ENCODE measurements at regions not wholly inside any gene's neighbourhood (a gene's known extent, or its start where the extent isn't known, plus 50 kb on each side); places are given as distances from the start of the nearest gene placed in this dataset.

DNA sequence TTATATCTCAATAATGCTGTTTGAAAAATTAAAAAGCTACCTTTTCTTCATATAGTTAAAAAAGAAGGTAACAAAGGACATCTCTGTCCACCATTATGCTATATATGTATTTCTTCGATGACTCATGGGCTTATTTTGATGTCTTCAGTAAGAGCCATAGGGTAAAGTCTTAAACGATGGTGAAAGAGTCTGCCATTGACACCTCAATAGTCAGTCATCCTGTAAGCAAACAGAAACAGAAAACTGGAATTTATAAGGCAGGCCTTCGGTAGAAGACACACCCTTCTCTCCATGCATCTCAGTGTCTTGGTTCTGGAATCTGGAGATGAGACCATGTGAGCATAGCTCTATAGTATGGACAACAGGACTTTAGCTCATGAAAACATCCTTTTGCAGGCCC, 87.0 kb upstream of the ZNF462 start:
- no peak overlapping the region for H3K14ac ChIP-seq (ENCODE audit: insufficient read length)
- H3K18ac ChIP-seq (ENCODE audit: extremely low read depth, low read length): no peak overlapping the region
- H3K4me2 ChIP-seq (ENCODE audit: insufficient read depth in 1 of 2, low read depth in 2 of 2, low read length in 2 of 2): no peak overlapping the region
- no peaks in the 10 kb centered on the region for H4K20me1 ChIP-seq (replicated peaks in 1 of 2; ENCODE audit: control insufficient read depth in 1 of 2, insufficient read depth in 2 of 2, low read length in 2 of 2)
- no peaks in the 10 kb centered on the region for H3K9me3 ChIP-seq (ENCODE audit: insufficient read depth in 2 of 2, low read depth in 1 of 2, low read length in 1 of 2)
- H4K91ac ChIP-seq (replicated peaks; ENCODE audit: insufficient read length, low read length): no peak overlapping the region
- no peak overlapping the region for H2BK20ac ChIP-seq (ENCODE audit: low read length)
- FAIRE-seq (no peak), DNase-seq (ENCODE audit: low read depth in 1 of 2, low spot score in 2 of 2) (no peak)
- no peak overlapping the region for H3K9ac ChIP-seq (replicated peaks in 1 of 4; ENCODE audit: extremely low read depth in 1 of 4, low read depth in 3 of 4, low read length in 3 of 4)
- H3K27me3 ChIP-seq (replicated peaks in 1 of 4; ENCODE audit: control insufficient read depth in 3 of 4, extremely low read depth in 1 of 4, insufficient read depth in 3 of 4, low read length in 3 of 4): no peaks in the 10 kb centered on the region
- H3K79me2 ChIP-seq (ENCODE audit: control insufficient read depth in 1 of 2, insufficient read depth in 2 of 2, low read length in 2 of 2): no peaks in the 10 kb centered on the region
- H3K23me2 ChIP-seq (ENCODE audit: low read depth, low read length): no peaks in the 10 kb centered on the region
- no peak overlapping the region for H2BK5ac ChIP-seq (ENCODE audit: low read depth, low read length)
- no peak overlapping the region for H3K4me3 ChIP-seq (ENCODE audit: extremely low read depth in 1 of 4, insufficient read depth in 2 of 4, low read depth in 3 of 4, low read length in 4 of 4)
- POLR2A ChIA-PET (ENCODE audit: partially characterized antibody): no interaction called here
- no peak overlapping the region for H4K5ac ChIP-seq (ENCODE audit: insufficient read length, low read depth, low read length)
- no peak overlapping the region for H2BK15ac ChIP-seq (ENCODE audit: low read length)
- no peak overlapping the region for H3K27ac ChIP-seq (ENCODE audit: low read depth, low read length)
- no peak overlapping the region for H2AK5ac ChIP-seq (ENCODE audit: low read depth, low read length)
- no peaks in the 10 kb centered on the region for H3K36me3 ChIP-seq (ENCODE audit: control insufficient read depth in 2 of 4, insufficient read depth in 4 of 4, low read length in 3 of 4)
- CTCF ChIA-PET (ENCODE audit: partially characterized antibody): interaction anchor here (0.7 to 0.9 kb wide), 2 partner anchors 96 to 434 kb away, joined by 3 to 4 read pairs; no protein-coding TSS in a partner anchor
- no peak overlapping the region for H3K23ac ChIP-seq (ENCODE audit: insufficient read length)
- no peak overlapping the region for H2BK120ac ChIP-seq (replicated peaks; ENCODE audit: low read depth, low read length)
- H4K8ac ChIP-seq (ENCODE audit: extremely low read depth, insufficient read depth, low read length): no peak overlapping the region
- WGBS, 2 experiments (ENCODE audit: extremely low coverage in 1 of 2, insufficient coverage in 1 of 2, insufficient read length in 1 of 2, insufficient replicate concordance in 2 of 2, low coverage in 1 of 2, low lambda C conversion rate in 2 of 2, missing lambda C conversion rate in 1 of 2): 94% methylated on average over 3 of the region's 3 CpGs; no CpG with 5 or more reads in 1 of the 2 experiments
- no peak overlapping the region for H2BK12ac ChIP-seq (ENCODE audit: low read depth, low read length)
- no peak overlapping the region for H3K56ac ChIP-seq (replicated peaks; ENCODE audit: insufficient read length, low read depth, low read length)
- no peaks in the 10 kb centered on the region for H3K79me1 ChIP-seq (ENCODE audit: low read depth, low read length)
- no peaks in the 10 kb centered on the region for H3K4me1 ChIP-seq (replicated peaks in 1 of 4; ENCODE audit: control insufficient read depth in 3 of 4, insufficient read depth in 4 of 4, low read length in 3 of 4)
- H3K4ac ChIP-seq (replicated peaks; ENCODE audit: insufficient read length, low read depth, low read length): no peak overlapping the region
- H2AFZ ChIP-seq (ENCODE audit: low read length): no peak overlapping the region
- TF ChIP-seq RBBP5 (IDR thresholded peaks at IDR 0.05; ENCODE audit: borderline replicate concordance, low read depth, low read length) (no peak), TAF7 (optimal IDR thresholded peaks at IDR 0.05; ENCODE audit: borderline replicate concordance, low read depth, low read length) (no peak), RNF2 (IDR thresholded peaks at IDR 0.05; ENCODE audit: borderline replicate concordance, low read depth, low read length, missing control alignments, poor library complexity, severe bottlenecking) (no peak), EGR1 (IDR thresholded peaks at IDR 0.05; ENCODE audit: borderline replicate concordance, low read depth, low read length) (no peak), SP1 (IDR thresholded peaks at IDR 0.05; ENCODE audit: low read depth, low read length) (no peak), HDAC2 (IDR thresholded peaks at IDR 0.05; ENCODE audit: borderline replicate concordance in 1 of 2, low read depth in 2 of 2, low read length in 2 of 2) (no peak), YY1 (IDR thresholded peaks at IDR 0.05; ENCODE audit: low read depth, low read length) (no peak), CTCF (IDR thresholded peaks at IDR 0.05; ENCODE audit: control extremely low read depth in 1 of 3, insufficient read depth in 1 of 3, low read depth in 1 of 3, low read length in 3 of 3) (no peak), NRF1 (IDR thresholded peaks at IDR 0.05; ENCODE audit: low read depth, low read length) (no peak), ASH2L (IDR thresholded peaks at IDR 0.05; ENCODE audit: low read length) (no peak)
- TF ChIP-seq, protein P1, sequence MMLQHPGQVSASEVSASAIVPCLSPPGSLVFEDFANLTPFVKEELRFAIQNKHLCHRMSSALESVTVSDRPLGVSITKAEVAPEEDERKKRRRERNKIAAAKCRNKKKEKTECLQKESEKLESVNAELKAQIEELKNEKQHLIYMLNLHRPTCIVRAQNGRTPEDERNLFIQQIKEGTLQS (IDR thresholded peaks at IDR 0.05; ENCODE audit: insufficient read depth, low read depth, low read length): no peak

Data from H1 (cell line).